Heart left ventricle (tissue), 13 donors: ENCODE measurements at regions not wholly inside any gene's neighbourhood (a gene's known extent, or its start where the extent isn't known, plus 50 kb on each side); places are given as distances from the start of the nearest gene placed in this dataset.

Source experiments
- POLR2A ChIP-seq, 2 donors: fragments of 450-650 bp; IDR thresholded peaks; one replicate each; pipeline ENCODE4 v1.6.1; 2017; ENCODE audit warnings: antibody characterized with exemption in 2 of 2, mild to moderate bottlenecking in 2 of 2, moderate library complexity in 2 of 2
- TF ChIP-seq, protein P1 (sequence below), 12 donors: fragments of 200-600 bp; sonication (generic) in 4 of 12; IDR thresholded peaks; one replicate each; pipeline versions ENCODE4 v1.5.0 to v1.8.0; 2018 to 2022; ENCODE audit warnings: antibody characterized with exemption in 12 of 12, mild to moderate bottlenecking in 5 of 12
- donor health status: ischemic (EF 13 %, LVEDD 7.1; RV severe dilation, severe dysfunction).
- donor health status: DM: no; HTN: yes; CAD: no.
- donor health status: DM: no; HTN: no; CAD: no.
- donor health status: ischemic (EF 25% LVEDD 6.9; RV normal size, moderate dysfunction).
- donor health status: ischemic (EF 25% LVEDD 5.7; RV mildly dilated, moderate dysfunction).
- donor health status: ischemic (EF 35%, LVEDD 5.7; RV mildly dilated, moderate dysfunction).
- donor health status: nonischemic (EF 11% LVEDD 7.7; RV severe dilation, severe dysfunction).
- donor health status: DM: yes; HTN: yes; CAD: no.
- donor health status: PGD.
- donor health status: ischemic (EF 29% LVEDD 5.4; RV normal size, mild dysfunction).
- donor health status: nonischemic (EF 23%, LVEDD 6.1; RV moderate dilation, normal function).

DNA sequence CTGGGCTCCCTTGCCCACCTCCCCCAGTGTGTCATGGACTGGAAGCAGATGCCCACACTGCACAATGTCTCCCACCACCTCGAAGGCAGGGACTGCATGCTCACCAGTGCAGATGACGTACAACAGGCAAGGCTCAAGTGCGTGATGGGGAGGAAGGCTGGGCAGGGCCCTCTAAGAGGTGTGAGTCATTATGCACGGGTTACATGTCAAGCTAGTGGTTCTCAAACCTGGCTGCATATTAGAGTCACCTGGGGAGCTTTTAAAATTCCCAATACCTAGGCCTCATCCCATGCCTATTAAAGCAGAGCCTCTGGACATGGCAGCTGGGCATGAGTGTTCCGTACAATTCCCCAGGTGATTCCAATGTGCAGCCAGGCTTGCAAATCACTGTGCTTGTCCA is 137.9 kb upstream of the NGF start:
- TF ChIP-seq, protein P1, sequence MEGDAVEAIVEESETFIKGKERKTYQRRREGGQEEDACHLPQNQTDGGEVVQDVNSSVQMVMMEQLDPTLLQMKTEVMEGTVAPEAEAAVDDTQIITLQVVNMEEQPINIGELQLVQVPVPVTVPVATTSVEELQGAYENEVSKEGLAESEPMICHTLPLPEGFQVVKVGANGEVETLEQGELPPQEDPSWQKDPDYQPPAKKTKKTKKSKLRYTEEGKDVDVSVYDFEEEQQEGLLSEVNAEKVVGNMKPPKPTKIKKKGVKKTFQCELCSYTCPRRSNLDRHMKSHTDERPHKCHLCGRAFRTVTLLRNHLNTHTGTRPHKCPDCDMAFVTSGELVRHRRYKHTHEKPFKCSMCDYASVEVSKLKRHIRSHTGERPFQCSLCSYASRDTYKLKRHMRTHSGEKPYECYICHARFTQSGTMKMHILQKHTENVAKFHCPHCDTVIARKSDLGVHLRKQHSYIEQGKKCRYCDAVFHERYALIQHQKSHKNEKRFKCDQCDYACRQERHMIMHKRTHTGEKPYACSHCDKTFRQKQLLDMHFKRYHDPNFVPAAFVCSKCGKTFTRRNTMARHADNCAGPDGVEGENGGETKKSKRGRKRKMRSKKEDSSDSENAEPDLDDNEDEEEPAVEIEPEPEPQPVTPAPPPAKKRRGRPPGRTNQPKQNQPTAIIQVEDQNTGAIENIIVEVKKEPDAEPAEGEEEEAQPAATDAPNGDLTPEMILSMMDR (IDR thresholded peaks at IDR 0.05) = no peak
- TF ChIP-seq POLR2A (IDR thresholded peaks at IDR 0.05) = no peak
